SJCRH30 (cell line): ENCODE measurements at regions not wholly inside any gene's neighbourhood (a gene's known extent, or its start where the extent isn't known, plus 50 kb on each side); places are given as distances from the start of the nearest gene placed in this dataset.
A peak's percentile ranks its signal among the peaks of the same experiment; 100 is the strongest.

ENCODE experiments used
- DNase-seq, 2 experiments: peaks; one replicate each; pipeline ENCODE4 v3.0.0-alpha.2; 2015 to 2020
- H3K27ac ChIP-seq: fragments of 250-450 bp; sonication (Bioruptor Pico); 2 replicates; pipeline ENCODE4 v1.5.1; 2020; ENCODE audit warnings: mild to moderate bottlenecking, moderate library complexity
- H3K27me3 ChIP-seq: fragments of 250-450 bp; sonication (Bioruptor Pico); 2 replicates; pipeline ENCODE4 v1.5.1; 2020; ENCODE audit warnings: mild to moderate bottlenecking, moderate library complexity
- H3K36me3 ChIP-seq: fragments of 250-450 bp; sonication (Bioruptor Pico); 2 replicates; pipeline ENCODE4 v1.5.1; 2020; ENCODE audit warnings: mild to moderate bottlenecking, moderate library complexity
- H3K4me1 ChIP-seq: fragments of 250-450 bp; sonication (Bioruptor Pico); 2 replicates; pipeline ENCODE4 v1.5.1; 2020; ENCODE audit warnings: mild to moderate bottlenecking, moderate library complexity
- H3K4me3 ChIP-seq: fragments of 250-450 bp; sonication (Bioruptor Pico); 2 replicates; pipeline ENCODE4 v1.5.1; 2020; ENCODE audit warnings: mild to moderate bottlenecking, moderate library complexity
- H3K9me3 ChIP-seq: fragments of 250-450 bp; sonication (Bioruptor Pico); replicated peaks from 2 replicates; pipeline ENCODE4 v1.5.1; 2020; ENCODE audit warnings: mild to moderate bottlenecking, moderate library complexity

- Histone ChIP-seq H3K36me3 (no peaks in the 10 kb centered on the region), H3K27ac (no peak overlapping the region), H3K4me1 (peaks cover 16% of the 10 kb centered on the region), H3K9me3 (no peaks in the 10 kb centered on the region), H3K4me3 (no peak overlapping the region), H3K27me3 (no peaks in the 10 kb centered on the region)
- no peak for DNase-seq
Observed at GRCh38 chr13:67366533-67366932, 136.4 kb upstream of the PCDH9 start.

GRCh38 chr13:67355812-67356476 is 125.8 kb upstream of the PCDH9 start:
- H3K4me1 ChIP-seq = no peaks in the 10 kb centered on the region; the same call in 1 of the 2 replicates
- H3K27me3 ChIP-seq = no peaks in the 10 kb centered on the region
- no peak overlapping the region for H3K4me3 ChIP-seq
- H3K27ac ChIP-seq = no peak overlapping the region
- no peaks in the 10 kb centered on the region for H3K9me3 ChIP-seq
- no peaks in the 10 kb centered on the region for H3K36me3 ChIP-seq
- no peak for DNase-seq

GRCh38 chr13:67353941-67354340 is 123.8 kb upstream of the PCDH9 start:
- H3K4me3 ChIP-seq = no peak overlapping the region
- H3K27me3 ChIP-seq = no peaks in the 10 kb centered on the region
- no peak overlapping the region for H3K27ac ChIP-seq
- H3K9me3 ChIP-seq = no peaks in the 10 kb centered on the region
- H3K4me1 ChIP-seq = no peaks in the 10 kb centered on the region; the same call in 1 of the 2 replicates
- H3K36me3 ChIP-seq = no peaks in the 10 kb centered on the region
- peak in 1 of 2 experiments; percentile 8 for DNase-seq

GRCh38 chr13:67353031-67353430 is 122.9 kb upstream of the PCDH9 start:
- Histone ChIP-seq H3K4me3 (no peak overlapping the region), H3K9me3 (no peaks in the 10 kb centered on the region), H3K27ac (no peak overlapping the region), H3K27me3 (no peaks in the 10 kb centered on the region), H3K36me3 (no peaks in the 10 kb centered on the region), H3K4me1 (no peaks in the 10 kb centered on the region; the same call in 1 of the 2 replicates)
- DNase-seq = no peak

GRCh38 chr13:67351909-67352308 is 121.8 kb upstream of the PCDH9 start:
- no peaks in the 10 kb centered on the region for H3K9me3 ChIP-seq
- no peaks in the 10 kb centered on the region for H3K27me3 ChIP-seq
- no peaks in the 10 kb centered on the region; the same call in 1 of the 2 replicates for H3K4me1 ChIP-seq
- H3K36me3 ChIP-seq = no peaks in the 10 kb centered on the region
- H3K4me3 ChIP-seq = no peak overlapping the region
- DNase-seq = no peak
- no peak overlapping the region for H3K27ac ChIP-seq

- H3K36me3 ChIP-seq = no peaks in the 10 kb centered on the region
- H3K4me1 ChIP-seq = no peaks in the 10 kb centered on the region; the same call in 1 of the 2 replicates
- no peaks in the 10 kb centered on the region for H3K27me3 ChIP-seq
- no peaks in the 10 kb centered on the region for H3K9me3 ChIP-seq
- no peak for DNase-seq
- H3K27ac ChIP-seq = no peak overlapping the region
- H3K4me3 ChIP-seq = no peak overlapping the region
Observed at GRCh38 chr13:67351114-67351513, 121.0 kb upstream of the PCDH9 start.

- Histone ChIP-seq H3K9me3 (no peaks in the 10 kb centered on the region), H3K27ac (no peak overlapping the region), H3K36me3 (no peaks in the 10 kb centered on the region), H3K4me3 (no peak overlapping the region), H3K4me1 (no peaks in the 10 kb centered on the region), H3K27me3 (no peaks in the 10 kb centered on the region)
- no peak for DNase-seq
Observed at GRCh38 chr13:67343777-67344176, 113.6 kb upstream of the PCDH9 start.

GRCh38 chr13:67341406-67341805 is 111.3 kb upstream of the PCDH9 start:
- H3K27ac ChIP-seq = no peak overlapping the region
- no peak overlapping the region for H3K4me3 ChIP-seq
- H3K9me3 ChIP-seq = no peaks in the 10 kb centered on the region
- DNase-seq = no peak
- no peaks in the 10 kb centered on the region for H3K27me3 ChIP-seq
- no peaks in the 10 kb centered on the region for H3K36me3 ChIP-seq
- no peaks in the 10 kb centered on the region for H3K4me1 ChIP-seq

GRCh38 chr13:67330149-67330548 is 100.0 kb upstream of the PCDH9 start:
- H3K9me3 ChIP-seq = no peaks in the 10 kb centered on the region
- no peak overlapping the region for H3K27ac ChIP-seq
- no peaks in the 10 kb centered on the region for H3K27me3 ChIP-seq
- H3K4me3 ChIP-seq = no peak overlapping the region
- H3K4me1 ChIP-seq = no peaks in the 10 kb centered on the region
- no peaks in the 10 kb centered on the region for H3K36me3 ChIP-seq
- DNase-seq = no peak

GRCh38 chr13:67328895-67329294 is 98.8 kb upstream of the PCDH9 start:
- Histone ChIP-seq H3K4me3 (no peak overlapping the region), H3K36me3 (no peaks in the 10 kb centered on the region), H3K27ac (no peak overlapping the region), H3K9me3 (no peaks in the 10 kb centered on the region), H3K4me1 (no peaks in the 10 kb centered on the region), H3K27me3 (no peaks in the 10 kb centered on the region)
- DNase-seq = no peak

- Histone ChIP-seq H3K36me3 (no peaks in the 10 kb centered on the region), H3K27me3 (no peaks in the 10 kb centered on the region), H3K4me1 (no peaks in the 10 kb centered on the region), H3K9me3 (no peaks in the 10 kb centered on the region), H3K4me3 (no peak overlapping the region), H3K27ac (no peak overlapping the region)
- no peak for DNase-seq
Observed at GRCh38 chr13:67318860-67319259, 88.7 kb upstream of the PCDH9 start.

GRCh38 chr13:67318398-67318797 is 88.3 kb upstream of the PCDH9 start:
- no peak for DNase-seq
- Histone ChIP-seq H3K4me3 (no peak overlapping the region), H3K4me1 (no peaks in the 10 kb centered on the region), H3K27me3 (no peaks in the 10 kb centered on the region), H3K9me3 (no peaks in the 10 kb centered on the region), H3K36me3 (no peaks in the 10 kb centered on the region), H3K27ac (no peak overlapping the region)

GRCh38 chr13:67314405-67314804 is 84.3 kb upstream of the PCDH9 start:
- Histone ChIP-seq H3K27me3 (no peaks in the 10 kb centered on the region), H3K27ac (no peak overlapping the region), H3K9me3 (no peaks in the 10 kb centered on the region), H3K36me3 (no peaks in the 10 kb centered on the region), H3K4me3 (no peak overlapping the region), H3K4me1 (no peaks in the 10 kb centered on the region)
- DNase-seq = no peak

- Histone ChIP-seq H3K36me3 (no peaks in the 10 kb centered on the region), H3K27me3 (no peaks in the 10 kb centered on the region), H3K27ac (no peak overlapping the region), H3K4me3 (no peak overlapping the region), H3K9me3 (no peaks in the 10 kb centered on the region), H3K4me1 (no peaks in the 10 kb centered on the region)
- no peak for DNase-seq
Observed at GRCh38 chr13:67308004-67308772, 78.1 kb upstream of the PCDH9 start.

GRCh38 chr13:67306742-67307141 is 76.6 kb upstream of the PCDH9 start:
- H3K36me3 ChIP-seq = no peaks in the 10 kb centered on the region
- no peak overlapping the region for H3K27ac ChIP-seq
- H3K4me3 ChIP-seq = no peak overlapping the region
- no peaks in the 10 kb centered on the region for H3K27me3 ChIP-seq
- DNase-seq = no peak
- no peaks in the 10 kb centered on the region for H3K4me1 ChIP-seq
- no peaks in the 10 kb centered on the region for H3K9me3 ChIP-seq
